Spleen (tissue), 11 donors: ENCODE measurements at regions not wholly inside any gene's neighbourhood (a gene's known extent, or its start where the extent isn't known, plus 50 kb on each side); places are given as distances from the start of the nearest gene placed in this dataset.

Source experiments
- DNase-seq: peaks from one replicate; pipeline ENCODE4 v3.0.0-alpha.2; 2020
- H3K27ac ChIP-seq, 8 donors: fragments of 200-600 bp; sonication (generic) in 7 of 8; 1 replicate in 4 of 8; 2 replicates in 4 of 8; pipeline versions ENCODE4 v1.5.0 to v1.8.0; 2016 to 2021; ENCODE audit warnings: inconsistent platforms in 4 of 8, mild to moderate bottlenecking in 4 of 8, moderate library complexity in 1 of 8
- H3K27me3 ChIP-seq, 7 donors: fragments of 200-600 bp; sonication (generic) in 6 of 7; replicated peaks in 1 of 7; 1 replicate in 4 of 7; 2 replicates in 3 of 7; pipeline versions ENCODE4 v1.5.0 to v1.8.0; 2016 to 2021; ENCODE audit warnings: inconsistent platforms in 3 of 7, mild to moderate bottlenecking in 1 of 7
- H3K36me3 ChIP-seq, 6 donors: fragments of 200-600 bp; sonication (generic) in 5 of 6; 1 replicate in 4 of 6; 2 replicates in 2 of 6; pipeline versions ENCODE4 v1.5.0 to v1.8.0; 2016 to 2021; ENCODE audit warnings: inconsistent platforms in 2 of 6
- H3K4me1 ChIP-seq, 6 donors: fragments of 200-600 bp; sonication (generic) in 5 of 6; 1 replicate in 3 of 6; 2 replicates in 3 of 6; pipeline versions ENCODE4 v1.5.0 to v1.8.0; 2016 to 2021; ENCODE audit warnings: inconsistent platforms in 3 of 6
- H3K4me3 ChIP-seq, 8 donors: fragments of 200-600 bp; sonication (generic) in 7 of 8; 1 replicate in 4 of 8; 2 replicates in 4 of 8; pipeline versions ENCODE4 v1.5.0 to v1.8.0; 2016 to 2021; ENCODE audit warnings: inconsistent platforms in 4 of 8, mild to moderate bottlenecking in 4 of 8, moderate library complexity in 2 of 8
- H3K9me3 ChIP-seq, 8 donors: fragments of 200-600 bp; sonication (generic) in 7 of 8; 1 replicate in 4 of 8; 2 replicates in 4 of 8; pipeline versions ENCODE4 v1.5.0 to v1.8.0; 2016 to 2021; ENCODE audit warnings: inconsistent platforms in 4 of 8
- POLR2A ChIP-seq, 3 donors: fragments of 450-650 bp; IDR thresholded peaks; one replicate each; pipeline ENCODE4 v1.5.1; 2017; ENCODE audit warnings: antibody characterized with exemption in 3 of 3, mild to moderate bottlenecking in 1 of 3
- POLR2AphosphoS5 ChIP-seq, 3 donors: sonication (generic); formaldehyde crosslinking; IDR thresholded peaks; one replicate each; pipeline ENCODE4 v1.5.1; 2017; ENCODE audit warnings: antibody characterized with exemption in 3 of 3
- WGBS, 5 donors: extraction: QIAGEN DNeasy Blood & Tissue Kit in 3 of 5; methylation state at CpG; one replicate each; pipeline versions ENCODE4 v1.1.5 to v1.1.7; 2013 to 2018; 5-methylcytosine and 5-hydroxymethylcytosine counted together
- intact Hi-C: fragments of 100-400 bp; cut with DNase I; formaldehyde crosslinking; loops from one replicate; pipeline ENCODE4 v1.15.0; 2023; ENCODE audit warnings: low total_unique reads
- TF ChIP-seq, protein P1 (sequence below), 11 experiments: fragments of 200-600 bp in 7 of 11; fragments of 450-650 bp in 4 of 11; sonication (generic) in 4 of 11; IDR thresholded peaks in 8 of 11; conservative IDR thresholded peaks in 3 of 11; 1 replicate in 7 of 11; 2 replicates in 4 of 11; pipeline versions ENCODE4 v1.4.0 to v1.8.0; 2016 to 2021; ENCODE audit warnings: antibody characterized with exemption in 11 of 11, inconsistent platforms in 4 of 11, mild to moderate bottlenecking in 1 of 11
- donor health status: healthy with polysubstance abuse.
- donor health status: DM: no; HTN: no; CAD: no; lungs with moderate emphysema.
- donor health status: DM: no; HTN: no; CAD: no.
- donor health status: Bipolar disorder and iron deficiency.
- donor health status: healthy.
- donor health status: DM: no; HTN: no; CAD: no.
- donor health status: DM: yes; HTN: yes; CAD: no.

GRCh38 chr6:91961671-91962070, 1374.8 kb upstream of the MAP3K7 start:
- Histone ChIP-seq H3K36me3 (no peaks in the 10 kb centered on the region), H3K4me1 (no peaks in the 10 kb centered on the region), H3K9me3 (peaks cover 0 to 32% (median 27%) of the 10 kb centered on the region in 8 donors), H3K4me3 (no peak overlapping the region), H3K27me3 (no peaks in the 10 kb centered on the region), H3K27ac (no peak overlapping the region)
- no peak for DNase-seq
- intact Hi-C loops, result no loop called here
- no peak for TF ChIP-seq POLR2A (IDR thresholded peaks at IDR 0.05)
- WGBS, 5 donors, result 84 to 96% (median 89%) methylated on average over 2 of the region's 2 CpGs

DNA sequence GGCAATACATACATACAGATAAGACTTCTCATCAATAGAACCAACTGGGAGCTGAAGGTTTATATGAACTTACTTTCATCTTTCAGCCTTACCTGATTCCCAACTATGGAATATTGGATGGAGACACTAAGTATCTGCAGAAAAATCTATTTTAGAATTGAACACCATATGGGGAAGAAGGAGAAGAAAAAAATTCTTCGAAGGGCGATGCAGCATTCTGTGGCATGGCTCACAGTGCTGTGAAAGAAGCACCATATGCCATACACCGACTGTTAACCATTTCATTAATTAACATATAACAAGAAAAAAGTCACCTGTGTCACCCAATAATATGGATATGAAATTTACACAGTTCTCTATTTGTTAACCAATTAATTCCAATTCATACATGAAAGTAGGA, 1374.4 kb upstream of the MAP3K7 start:
- TF ChIP-seq, protein P1, sequence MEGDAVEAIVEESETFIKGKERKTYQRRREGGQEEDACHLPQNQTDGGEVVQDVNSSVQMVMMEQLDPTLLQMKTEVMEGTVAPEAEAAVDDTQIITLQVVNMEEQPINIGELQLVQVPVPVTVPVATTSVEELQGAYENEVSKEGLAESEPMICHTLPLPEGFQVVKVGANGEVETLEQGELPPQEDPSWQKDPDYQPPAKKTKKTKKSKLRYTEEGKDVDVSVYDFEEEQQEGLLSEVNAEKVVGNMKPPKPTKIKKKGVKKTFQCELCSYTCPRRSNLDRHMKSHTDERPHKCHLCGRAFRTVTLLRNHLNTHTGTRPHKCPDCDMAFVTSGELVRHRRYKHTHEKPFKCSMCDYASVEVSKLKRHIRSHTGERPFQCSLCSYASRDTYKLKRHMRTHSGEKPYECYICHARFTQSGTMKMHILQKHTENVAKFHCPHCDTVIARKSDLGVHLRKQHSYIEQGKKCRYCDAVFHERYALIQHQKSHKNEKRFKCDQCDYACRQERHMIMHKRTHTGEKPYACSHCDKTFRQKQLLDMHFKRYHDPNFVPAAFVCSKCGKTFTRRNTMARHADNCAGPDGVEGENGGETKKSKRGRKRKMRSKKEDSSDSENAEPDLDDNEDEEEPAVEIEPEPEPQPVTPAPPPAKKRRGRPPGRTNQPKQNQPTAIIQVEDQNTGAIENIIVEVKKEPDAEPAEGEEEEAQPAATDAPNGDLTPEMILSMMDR (IDR thresholded peaks at IDR 0.05 in 8 of 11, conservative IDR thresholded peaks at IDR 0.05 in 3 of 11), result no peak
- TF ChIP-seq POLR2AphosphoS5 (IDR thresholded peaks at IDR 0.05), result no peak
- no peak for TF ChIP-seq POLR2A (IDR thresholded peaks at IDR 0.05)
- Histone ChIP-seq H3K4me3 (no peak overlapping the region), H3K4me1 (no peaks in the 10 kb centered on the region), H3K9me3 (peaks cover 0 to 28% (median 23%) of the 10 kb centered on the region in 8 donors), H3K27ac (no peak overlapping the region), H3K36me3 (no peaks in the 10 kb centered on the region), H3K27me3 (no peaks in the 10 kb centered on the region)
- intact Hi-C loops, result no loop called here
- 88 to 97% (median 94%) methylated on average over 3 of the region's 3 CpGs for WGBS, 5 donors
- DNase-seq, result no peak

DNA sequence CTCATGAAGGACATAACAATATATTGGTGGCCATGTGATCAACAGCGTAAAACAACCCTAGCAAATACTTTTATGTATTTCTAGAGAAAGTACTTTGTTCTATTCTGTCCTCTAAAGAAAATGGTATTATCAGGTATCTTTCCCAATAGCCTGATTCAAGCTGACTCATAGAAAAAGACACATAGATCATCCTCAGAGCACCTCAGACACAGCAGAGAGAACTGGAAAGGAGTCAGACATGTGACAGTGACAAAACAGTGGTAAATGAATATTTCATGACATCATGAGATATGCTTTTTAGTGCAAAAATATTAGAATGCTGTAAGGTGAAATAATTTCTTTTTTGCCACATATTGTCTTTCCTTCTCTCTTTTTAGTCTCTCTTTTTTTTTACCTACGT, 1355.0 kb upstream of the MAP3K7 start:
- no peak for DNase-seq
- no peaks in the 10 kb centered on the region for H3K27me3 ChIP-seq
- H3K4me3 ChIP-seq, result no peak overlapping the region
- WGBS, 5 donors, result 79 to 90% (median 85%) methylated on average over 2 of the region's 2 CpGs
- H3K9me3 ChIP-seq, result peaks cover 0 to 27% (median 17%) of the 10 kb centered on the region in 8 donors
- H3K4me1 ChIP-seq, result no peaks in the 10 kb centered on the region
- H3K36me3 ChIP-seq, result no peaks in the 10 kb centered on the region
- intact Hi-C loops, result no loop called here
- H3K27ac ChIP-seq, result no peak overlapping the region
- no peak for TF ChIP-seq POLR2A (IDR thresholded peaks at IDR 0.05)

- TF ChIP-seq, protein P1 (IDR thresholded peaks at IDR 0.05 in 8 of 11, conservative IDR thresholded peaks at IDR 0.05 in 3 of 11), result no peak
- TF ChIP-seq POLR2A (IDR thresholded peaks at IDR 0.05) (no peak), POLR2AphosphoS5 (IDR thresholded peaks at IDR 0.05) (no peak)
- intact Hi-C loops, result no loop called here
- Histone ChIP-seq H3K4me1 (no peaks in the 10 kb centered on the region), H3K36me3 (no peaks in the 10 kb centered on the region), H3K9me3 (peaks cover 0 to 25% (median 12%) of the 10 kb centered on the region in 8 donors), H3K27ac (no peak overlapping the region), H3K4me3 (no peak overlapping the region), H3K27me3 (no peaks in the 10 kb centered on the region)
- WGBS, 5 donors, result 86 to 98% (median 95%) methylated on average over 1 of the region's 1 CpG
- no peak for DNase-seq
Observed at GRCh38 chr6:91940801-91941200, 1353.9 kb upstream of the MAP3K7 start.

GRCh38 chr6:91926827-91927226, 1340.0 kb upstream of the MAP3K7 start:
- Histone ChIP-seq H3K9me3 (peaks cover 0 to 20% (median 10%) of the 10 kb centered on the region in 8 donors), H3K27me3 (no peaks in the 10 kb centered on the region), H3K36me3 (no peaks in the 10 kb centered on the region), H3K4me3 (no peak overlapping the region), H3K27ac (no peak overlapping the region), H3K4me1 (no peaks in the 10 kb centered on the region)
- WGBS, 5 donors, result 93 to 94% (median 94%) methylated on average over 14 to 15 of the region's 15 CpGs
- TF ChIP-seq, protein P1 (IDR thresholded peaks at IDR 0.05 in 8 of 11, conservative IDR thresholded peaks at IDR 0.05 in 3 of 11), result no peak
- TF ChIP-seq POLR2AphosphoS5 (IDR thresholded peaks at IDR 0.05), result no peak
- no peak for TF ChIP-seq POLR2A (IDR thresholded peaks at IDR 0.05)
- intact Hi-C loops, result no loop called here
- no peak for DNase-seq
